Skeletal muscle satellite cell (primary cell): ENCODE measurements at regions not wholly inside any gene's neighbourhood (a gene's known extent, or its start where the extent isn't known, plus 50 kb on each side); places are given as distances from the start of the nearest gene placed in this dataset.
"Not testable (repeated sequence)": the region's sequence is repeated elsewhere in the genome, so short reads cannot be mapped to it uniquely, and the experiment has no call there.

Experiments
- H3K27me3 ChIP-seq: 2 replicates; pipeline ENCODE4 v1.7.0; 2013; ENCODE audit warnings: low read length; ENCODE audit not compliant: control insufficient read depth, insufficient read depth
- H3K36me3 ChIP-seq: 2 replicates; pipeline ENCODE4 v1.7.0; 2013; ENCODE audit warnings: mild to moderate bottlenecking, control low read depth, low read length; ENCODE audit not compliant: insufficient read depth
- H3K4me1 ChIP-seq: 2 replicates; pipeline ENCODE4 v1.7.0; 2013; ENCODE audit warnings: low read length; ENCODE audit not compliant: control insufficient read depth, insufficient read depth
- H3K4me2 ChIP-seq: 2 replicates; pipeline ENCODE4 v1.7.0; 2013; ENCODE audit warnings: mild to moderate bottlenecking, low read length
- H3K4me3 ChIP-seq: 2 replicates; pipeline ENCODE4 v1.7.0; 2013; ENCODE audit warnings: low read length
- H3K9ac ChIP-seq: 2 replicates; pipeline ENCODE4 v1.7.0; 2013; ENCODE audit warnings: mild to moderate bottlenecking, low read depth, low read length, moderate library complexity
- H3K9me3 ChIP-seq: replicated peaks from 2 replicates; pipeline ENCODE4 v1.7.0; 2013; ENCODE audit warnings: mild to moderate bottlenecking, control low read depth, low read length

DNA sequence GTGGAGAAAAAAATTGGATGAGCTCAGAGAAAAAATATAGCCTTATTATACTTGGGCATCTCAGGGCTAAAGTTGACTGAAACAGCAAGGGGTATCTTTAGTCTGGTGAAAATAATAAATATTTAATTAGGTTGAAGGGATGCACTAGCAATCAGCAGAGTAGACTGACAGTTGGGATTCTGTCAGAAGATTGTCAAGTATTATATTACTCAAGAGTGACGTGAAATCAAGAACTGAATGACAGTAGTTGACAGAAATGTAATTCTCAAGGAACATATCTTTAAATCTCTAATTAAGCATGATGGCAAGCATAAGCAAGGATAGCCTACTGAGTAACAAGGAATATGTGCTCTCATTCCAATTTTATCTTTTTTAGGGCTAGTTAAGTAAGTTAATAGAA lies 1301.1 kb downstream of the DSC3 start:
- no peak overlapping the region for H3K9ac ChIP-seq
- H3K4me1 ChIP-seq, result no peaks in the 10 kb centered on the region
- no peaks in the 10 kb centered on the region for H3K36me3 ChIP-seq
- no peaks in the 10 kb centered on the region for H3K27me3 ChIP-seq
- H3K9me3 ChIP-seq, result no peaks in the 10 kb centered on the region
- no peak overlapping the region for H3K4me3 ChIP-seq
- H3K4me2 ChIP-seq, result no peak overlapping the region

DNA sequence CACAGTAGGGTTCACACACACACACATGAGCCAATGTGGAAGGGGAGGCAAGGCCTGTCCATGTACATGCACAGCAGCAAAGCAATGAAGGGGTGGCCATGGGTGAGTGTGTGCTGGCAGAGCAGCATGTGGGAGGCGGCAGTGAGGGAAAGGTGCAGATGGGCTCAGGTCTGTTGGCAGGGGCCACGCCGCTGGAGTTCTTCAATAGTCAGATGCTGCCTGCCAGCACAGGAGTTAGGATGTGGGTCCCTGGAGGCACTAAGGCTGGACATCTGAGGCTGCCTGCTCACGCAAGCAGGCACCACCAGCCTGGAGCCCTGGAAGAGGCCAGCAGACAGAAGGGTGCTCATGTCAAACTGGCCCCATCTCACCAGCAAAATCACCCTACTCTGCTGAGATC lies 1304.9 kb downstream of the DSC3 start:
- Histone ChIP-seq H3K36me3 (no peaks in the 10 kb centered on the region), H3K27me3 (no peaks in the 10 kb centered on the region), H3K4me1 (no peaks in the 10 kb centered on the region), H3K9me3 (no peaks in the 10 kb centered on the region), H3K4me3 (no peak overlapping the region), H3K4me2 (no peak overlapping the region), H3K9ac (no peak overlapping the region)

DNA sequence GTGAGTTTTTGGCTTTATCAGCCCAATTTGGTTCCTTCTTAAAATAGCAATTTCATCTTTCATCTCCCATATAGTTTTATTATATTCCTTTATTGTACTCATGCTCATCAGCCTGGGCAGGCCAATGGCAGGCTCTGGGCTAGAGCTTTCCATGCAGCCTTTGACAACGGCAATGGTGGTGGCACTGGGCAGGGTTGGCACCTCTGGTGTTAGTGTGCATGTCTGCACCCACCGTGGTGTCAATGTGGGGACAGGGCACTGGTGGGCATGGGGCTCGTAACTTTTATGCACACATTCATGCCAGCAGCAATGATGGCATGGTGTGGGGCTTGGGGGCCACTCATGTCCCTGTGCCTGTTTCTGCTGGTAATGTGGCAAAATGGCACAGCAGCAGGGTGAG lies 1305.4 kb downstream of the DSC3 start:
- Histone ChIP-seq H3K9me3 (no peaks in the 10 kb centered on the region), H3K27me3 (no peaks in the 10 kb centered on the region), H3K36me3 (no peaks in the 10 kb centered on the region), H3K9ac (no peak overlapping the region), H3K4me1 (no peaks in the 10 kb centered on the region), H3K4me2 (no peak overlapping the region), H3K4me3 (no peak overlapping the region)

DNA sequence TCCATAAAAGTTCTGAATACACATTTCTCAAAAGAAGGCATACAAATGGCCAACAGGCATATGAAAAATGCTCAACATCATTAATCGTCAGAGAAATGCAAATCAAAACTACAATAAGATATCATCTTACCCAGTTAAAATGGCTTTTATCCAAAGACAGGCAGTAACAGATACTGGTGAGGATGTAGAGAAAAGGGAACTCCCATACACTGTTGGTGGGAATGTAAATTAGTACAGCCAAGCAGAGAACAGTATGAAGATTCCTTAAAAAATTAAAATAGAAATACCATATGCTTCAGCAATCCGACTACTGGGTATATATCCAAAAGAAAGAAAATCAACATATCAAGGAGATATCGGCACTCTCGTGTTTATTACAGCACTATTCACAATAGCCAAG lies 1312.5 kb downstream of the DSC3 start:
- Histone ChIP-seq H3K4me3 (no peak overlapping the region), H3K4me2 (no peak overlapping the region), H3K4me1 (no peaks in the 10 kb centered on the region), H3K9me3 (no peaks in the 10 kb centered on the region), H3K27me3 (no peaks in the 10 kb centered on the region), H3K36me3 (no peaks in the 10 kb centered on the region), H3K9ac (no peak overlapping the region)

DNA sequence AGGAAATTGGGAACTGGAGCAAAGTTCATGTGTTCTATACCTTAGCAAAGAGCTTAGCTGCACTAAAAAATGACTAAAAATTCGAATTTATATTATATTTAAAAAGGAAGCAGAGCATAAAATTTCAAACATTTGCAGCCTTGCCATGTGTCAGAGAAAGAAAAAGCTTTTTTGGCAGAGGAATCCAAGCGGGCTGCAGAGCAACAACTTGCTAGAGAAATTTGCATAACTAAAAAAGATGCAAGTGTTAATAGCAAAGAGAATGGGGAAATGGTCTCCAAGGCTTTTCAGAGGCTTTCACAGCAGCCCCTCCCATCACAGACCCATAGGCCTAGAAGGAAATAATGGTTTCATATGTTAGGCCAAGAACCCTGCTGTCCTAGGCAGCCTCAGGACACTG lies 1315.9 kb downstream of the DSC3 start:
- H3K9me3 ChIP-seq, result no peaks in the 10 kb centered on the region
- H3K27me3 ChIP-seq, result no peaks in the 10 kb centered on the region
- H3K4me3 ChIP-seq, result no peak overlapping the region
- H3K4me2 ChIP-seq, result no peak overlapping the region
- no peak overlapping the region for H3K9ac ChIP-seq
- H3K36me3 ChIP-seq, result no peaks in the 10 kb centered on the region
- no peaks in the 10 kb centered on the region for H3K4me1 ChIP-seq

DNA sequence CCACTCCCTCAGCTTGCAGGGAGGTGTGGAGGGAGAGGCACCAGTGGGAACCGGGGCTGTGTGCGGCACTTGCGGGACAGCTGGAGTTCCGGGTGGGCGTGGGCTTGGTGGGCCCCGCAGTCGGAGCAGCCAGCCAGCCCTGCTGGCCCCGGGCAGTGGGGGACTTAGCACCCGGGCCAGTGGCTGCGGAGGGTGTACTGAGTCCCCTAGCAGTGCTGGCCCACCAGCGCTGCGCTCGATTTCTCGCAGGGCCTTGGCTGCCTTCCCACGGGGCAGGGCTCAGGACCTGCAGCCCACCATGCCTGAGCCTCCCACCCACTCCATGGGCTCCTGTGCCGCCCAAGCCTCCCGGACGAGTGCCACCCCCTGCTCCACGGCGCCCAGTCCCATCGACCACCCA lies 1319.1 kb downstream of the DSC3 start:
- H3K4me1 ChIP-seq, H3K4me3 ChIP-seq, H3K36me3 ChIP-seq, H3K9me3 ChIP-seq, H3K9ac ChIP-seq, H3K27me3 ChIP-seq, H3K4me2 ChIP-seq: not testable (repeated sequence)

DNA sequence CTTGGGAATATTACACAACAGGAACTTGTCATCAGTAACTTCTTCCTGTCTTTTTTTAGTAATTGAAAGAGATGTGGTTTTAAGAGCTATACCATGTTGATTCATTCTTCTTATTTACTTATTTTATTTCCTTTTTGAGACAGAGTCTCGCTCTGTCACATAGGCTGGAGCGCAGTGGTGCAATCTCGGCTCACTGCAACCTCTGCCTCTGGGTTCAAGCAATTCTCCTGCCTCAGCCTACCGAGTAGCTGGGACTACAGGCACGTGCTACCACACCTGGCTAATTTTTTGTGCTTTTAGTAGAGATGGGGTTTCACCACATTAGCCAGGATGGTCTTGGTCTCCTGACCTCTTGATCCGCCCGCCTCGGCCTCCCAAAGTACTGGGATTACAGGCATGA lies 1326.6 kb downstream of the DSC3 start:
- not testable (repeated sequence) for H3K9ac ChIP-seq, H3K4me1 ChIP-seq, H3K27me3 ChIP-seq, H3K4me3 ChIP-seq, H3K36me3 ChIP-seq, H3K9me3 ChIP-seq, H3K4me2 ChIP-seq

DNA sequence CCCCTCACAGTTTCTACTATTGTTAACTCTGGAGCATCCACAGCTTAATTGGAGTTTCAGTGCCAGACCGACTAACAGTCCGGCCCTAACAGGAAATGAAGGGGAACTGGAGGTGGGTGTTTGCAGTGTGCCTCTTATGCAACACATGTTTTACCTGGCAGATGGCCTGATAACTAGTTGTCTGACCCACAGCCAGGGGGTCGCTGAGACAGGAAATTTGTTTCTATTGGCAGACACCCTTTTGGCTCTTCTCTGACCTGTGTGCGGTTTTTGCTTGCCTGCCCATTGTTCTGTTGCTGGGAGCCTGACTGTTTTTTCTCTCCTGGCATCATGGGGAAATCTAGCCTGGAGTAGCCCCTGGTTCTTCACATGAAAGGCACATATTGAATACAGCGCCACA lies 1329.8 kb downstream of the DSC3 start:
- no peak overlapping the region for H3K9ac ChIP-seq
- H3K9me3 ChIP-seq, result no peaks in the 10 kb centered on the region
- no peak overlapping the region for H3K4me2 ChIP-seq
- no peaks in the 10 kb centered on the region for H3K27me3 ChIP-seq
- H3K4me3 ChIP-seq, result no peak overlapping the region
- no peaks in the 10 kb centered on the region for H3K4me1 ChIP-seq
- H3K36me3 ChIP-seq, result no peaks in the 10 kb centered on the region

DNA sequence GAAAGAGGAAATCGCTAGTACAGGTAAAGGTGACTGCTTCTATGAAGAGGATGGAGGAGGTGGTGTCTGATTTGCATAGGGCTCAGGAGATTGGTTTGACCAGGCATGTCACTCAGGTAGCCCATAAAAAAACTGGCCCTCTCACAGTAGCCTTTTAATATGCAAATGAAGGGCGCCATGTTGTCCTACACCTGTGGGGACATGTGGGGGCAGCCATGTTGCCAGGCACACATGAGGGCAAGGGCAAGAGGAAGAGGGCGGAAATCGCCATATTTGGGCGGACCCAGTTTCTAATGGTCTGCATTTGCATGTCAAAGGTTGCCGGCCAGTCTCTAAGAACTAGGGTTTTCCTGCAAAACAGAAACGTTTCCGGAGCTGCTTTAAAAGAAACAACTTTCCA lies 1330.6 kb downstream of the DSC3 start:
- Histone ChIP-seq H3K4me3 (no peak overlapping the region), H3K9ac (no peak overlapping the region), H3K9me3 (no peaks in the 10 kb centered on the region), H3K36me3 (no peaks in the 10 kb centered on the region), H3K4me1 (no peaks in the 10 kb centered on the region), H3K4me2 (no peak overlapping the region), H3K27me3 (no peaks in the 10 kb centered on the region)

DNA sequence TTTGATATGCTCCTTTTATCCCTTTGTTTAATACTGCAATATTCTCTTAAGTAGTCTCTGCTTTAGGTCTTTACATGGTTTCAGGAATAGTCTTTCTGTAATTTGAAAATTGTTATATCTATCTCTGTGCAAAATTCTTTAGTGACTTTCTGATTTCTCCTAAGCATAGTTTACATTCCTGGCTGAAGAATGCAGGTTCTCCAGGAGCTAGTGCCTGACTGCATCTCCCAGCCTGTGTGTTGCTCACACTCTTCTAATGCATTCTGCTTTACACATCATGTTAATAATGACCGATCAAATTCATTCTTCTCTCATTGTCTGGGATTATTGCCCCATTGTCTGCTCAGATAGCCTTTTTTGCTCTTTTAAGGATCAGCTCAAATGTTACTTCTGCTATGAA lies 1349.2 kb downstream of the DSC3 start:
- no peaks in the 10 kb centered on the region for H3K9me3 ChIP-seq
- no peak overlapping the region for H3K4me3 ChIP-seq
- no peak overlapping the region for H3K4me2 ChIP-seq
- no peaks in the 10 kb centered on the region for H3K4me1 ChIP-seq
- no peaks in the 10 kb centered on the region for H3K36me3 ChIP-seq
- no peak overlapping the region for H3K9ac ChIP-seq
- H3K27me3 ChIP-seq, result no peaks in the 10 kb centered on the region

DNA sequence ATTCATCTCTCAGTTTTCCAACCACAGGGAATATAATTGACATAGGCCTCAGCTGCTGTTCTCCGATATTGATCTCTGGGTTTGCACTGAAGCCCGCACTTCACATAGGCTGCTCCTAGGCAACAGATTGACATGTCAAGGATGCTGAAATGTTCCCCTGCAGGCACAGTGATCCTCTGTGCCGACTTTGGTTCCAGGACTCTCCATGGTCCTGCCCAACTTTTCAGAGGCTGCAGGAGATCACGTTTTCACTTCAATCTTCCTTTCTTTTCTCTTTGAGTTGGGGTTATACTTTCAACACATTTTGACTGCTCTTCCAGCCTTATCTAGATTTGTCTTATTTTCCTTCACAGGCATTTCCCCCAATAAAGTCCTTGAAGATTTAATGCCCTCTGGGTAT lies 1361.0 kb downstream of the DSC3 start:
- Histone ChIP-seq H3K4me3 (no peak overlapping the region), H3K4me2 (no peak overlapping the region), H3K27me3 (no peaks in the 10 kb centered on the region), H3K9ac (no peak overlapping the region), H3K36me3 (no peaks in the 10 kb centered on the region), H3K4me1 (no peaks in the 10 kb centered on the region), H3K9me3 (no peaks in the 10 kb centered on the region)

DNA sequence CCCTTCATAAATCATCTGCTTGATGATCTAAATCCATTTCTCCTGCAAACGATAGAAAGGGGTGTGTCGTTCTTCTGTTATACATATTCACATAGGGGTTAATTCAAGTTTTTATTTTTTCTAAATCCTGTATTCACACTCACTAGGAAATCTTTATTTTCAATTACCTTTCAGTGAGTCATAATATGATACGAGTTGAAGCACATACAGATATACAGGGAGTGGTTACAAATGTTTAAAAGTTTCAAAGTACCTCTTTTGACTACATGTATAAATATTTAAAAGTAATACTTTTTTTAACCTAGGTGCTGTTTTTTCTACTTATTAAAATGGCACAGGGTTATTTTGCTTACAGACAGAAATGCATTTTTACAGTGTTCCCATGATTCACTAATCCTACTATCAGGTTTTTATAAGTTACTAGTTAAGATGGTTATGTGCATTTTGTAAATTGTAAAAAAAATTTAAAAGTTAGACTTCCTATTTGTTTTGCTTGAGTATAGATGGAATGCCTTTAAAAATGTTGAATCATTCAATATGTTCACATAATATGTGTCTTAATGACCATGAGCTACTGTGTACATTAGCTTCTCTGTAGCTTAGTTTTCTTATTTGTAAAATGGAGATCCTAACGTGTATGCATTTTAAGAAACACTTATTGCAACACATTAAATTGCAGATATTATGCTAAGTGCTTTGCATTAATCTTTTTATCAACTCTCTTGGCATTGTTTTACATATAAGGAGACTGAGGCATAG lies 1378.1 kb downstream of the DSC3 start:
- no peaks in the 10 kb centered on the region for H3K4me1 ChIP-seq
- no peak overlapping the region for H3K9ac ChIP-seq
- H3K9me3 ChIP-seq, result no peaks in the 10 kb centered on the region
- H3K36me3 ChIP-seq, result no peaks in the 10 kb centered on the region
- H3K4me2 ChIP-seq, result no peak overlapping the region
- H3K27me3 ChIP-seq, result no peaks in the 10 kb centered on the region
- H3K4me3 ChIP-seq, result no peak overlapping the region
